ENCODE measurements at regions not wholly inside any gene's neighbourhood (a gene's known extent, or its start where the extent isn't known, plus 50 kb on each side); places are given as distances from the start of the nearest gene placed in this dataset.

DNA sequence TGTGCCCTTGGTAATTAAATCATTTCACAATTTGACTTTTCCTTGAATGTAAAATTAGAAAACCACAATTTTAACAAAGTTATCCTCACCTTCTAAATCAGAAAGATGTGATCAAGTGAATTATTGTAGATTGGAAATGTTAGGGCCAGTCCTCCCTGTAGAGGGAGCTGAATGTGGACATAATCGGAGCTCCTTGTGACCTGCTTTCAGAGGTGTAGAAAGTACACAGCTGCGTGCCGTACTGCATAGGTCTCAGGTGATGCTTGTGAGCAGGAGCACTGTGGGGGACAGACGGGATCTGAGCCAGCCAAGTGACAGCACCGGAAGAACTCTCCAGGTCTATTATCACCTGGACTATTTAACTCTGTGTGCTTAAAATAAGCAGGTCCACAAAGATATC lies 338.0 kb downstream of the AASDHPPT start:
- no peak for DNase-seq

DNA sequence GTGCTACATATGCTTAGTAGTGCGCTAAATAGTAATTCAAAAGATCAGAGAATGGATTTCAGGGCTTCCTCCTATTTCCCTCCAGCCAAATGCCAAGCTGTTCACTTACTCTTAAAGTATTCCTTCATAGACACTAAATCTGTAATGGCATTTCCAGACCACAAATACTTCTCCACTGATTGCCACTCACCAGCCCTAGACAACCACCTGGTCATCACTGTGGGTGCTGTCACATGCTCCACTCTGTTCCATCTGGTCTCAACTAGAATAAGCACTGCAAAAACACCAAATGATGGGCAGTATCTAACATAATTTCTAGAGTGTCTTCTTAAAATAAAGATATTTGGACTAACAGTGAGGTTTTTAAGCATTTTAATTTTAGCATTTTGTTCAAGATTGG lies 341.3 kb downstream of the AASDHPPT start:
- no peak for DNase-seq

DNA sequence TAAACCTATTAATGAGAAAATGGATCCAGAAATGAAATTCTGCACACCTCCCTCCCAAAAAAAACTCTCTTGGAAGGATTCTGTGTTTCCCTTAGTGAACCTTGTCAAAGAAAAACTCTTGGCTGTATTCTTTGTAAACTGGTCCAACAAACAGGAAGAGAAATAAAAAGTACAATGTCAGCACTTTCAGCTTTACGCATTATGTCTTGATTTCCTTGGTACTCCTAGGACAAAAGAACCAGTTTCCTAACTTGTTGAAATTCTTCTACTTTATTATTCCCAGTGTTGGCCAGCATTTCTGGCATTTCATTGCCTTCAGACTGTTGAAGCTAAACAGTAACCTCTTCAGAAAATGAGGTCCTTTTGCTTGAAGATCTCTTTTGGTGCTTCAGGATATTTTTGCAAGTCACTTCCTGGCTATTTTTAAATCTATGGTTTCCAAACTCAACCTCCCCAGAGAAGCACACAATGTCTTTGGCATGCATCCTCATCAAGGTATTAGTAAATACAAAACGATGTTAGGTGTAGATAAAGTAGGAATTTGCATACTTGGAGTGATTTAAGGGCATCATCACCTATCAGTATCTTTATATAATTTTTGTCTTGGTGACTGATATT lies 342.7 kb downstream of the AASDHPPT start:
- DNase-seq, result no peak

DNA sequence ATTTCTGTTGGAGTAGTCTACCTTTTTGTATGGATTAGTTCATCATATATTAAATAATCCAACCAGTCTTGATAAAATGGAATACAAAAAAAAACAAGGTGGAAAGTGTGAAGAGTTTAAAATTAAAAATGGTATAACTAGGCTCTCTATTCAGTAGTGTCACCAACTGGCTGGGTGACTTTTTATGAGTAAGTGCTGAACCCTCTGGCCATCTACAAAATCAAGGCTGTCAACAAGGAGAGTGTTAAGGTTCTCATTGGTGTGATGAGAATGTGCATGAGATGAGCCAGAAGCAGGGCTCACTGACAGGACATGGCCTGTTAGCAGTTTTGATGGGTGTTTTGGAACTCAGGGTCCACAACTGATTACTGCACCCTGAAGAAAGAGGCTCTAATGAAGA lies 343.2 kb downstream of the AASDHPPT start:
- DNase-seq, result no peak

DNA sequence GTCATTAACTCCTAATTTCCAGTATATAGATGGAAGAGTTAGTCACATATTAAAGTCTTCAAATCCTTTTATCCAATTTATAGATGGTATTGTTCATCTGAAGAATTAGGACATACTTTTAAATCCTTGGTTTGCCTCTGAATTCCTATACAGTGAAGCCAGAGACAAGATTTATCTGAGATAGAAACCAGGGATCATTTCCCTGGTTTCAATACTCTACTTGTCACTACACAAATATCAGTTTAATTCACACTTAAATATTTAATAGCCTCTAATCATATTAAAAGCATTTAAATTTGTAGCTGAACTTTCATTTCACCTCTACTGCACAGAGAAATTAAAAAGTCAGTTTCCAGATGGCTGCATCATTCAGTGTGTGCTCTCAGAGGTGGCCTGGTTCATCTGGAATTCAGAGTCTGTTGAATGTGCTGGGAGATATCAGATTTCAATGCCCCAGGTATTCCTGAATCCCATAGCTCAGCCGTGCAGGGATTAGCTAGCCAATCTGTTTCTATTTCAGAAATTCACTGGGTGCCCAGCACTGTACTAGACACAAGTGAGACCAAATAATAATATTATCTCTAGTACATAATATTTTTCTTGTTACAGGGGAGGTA lies 344.3 kb downstream of the AASDHPPT start:
- DNase-seq, result no peak

DNA sequence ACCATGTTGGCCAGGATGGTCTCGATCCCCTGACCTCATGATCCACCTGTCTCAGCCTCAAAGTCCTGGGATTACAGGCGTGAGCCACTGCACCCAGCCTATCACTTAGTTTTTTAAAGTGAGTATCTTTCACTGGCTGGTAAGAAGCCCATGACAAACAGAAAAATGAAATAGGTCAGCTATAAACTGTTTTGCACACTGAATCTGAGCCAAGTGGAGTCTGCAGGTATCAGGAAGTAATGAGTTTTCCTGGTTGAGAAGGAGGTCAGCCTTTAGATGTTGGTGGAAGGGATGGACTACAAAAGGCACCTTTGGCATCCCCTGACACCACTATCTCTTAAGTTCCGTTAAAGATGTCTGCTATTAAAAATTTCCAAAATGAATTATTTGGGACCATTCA lies 345.1 kb downstream of the AASDHPPT start:
- DNase-seq, result no peak

DNA sequence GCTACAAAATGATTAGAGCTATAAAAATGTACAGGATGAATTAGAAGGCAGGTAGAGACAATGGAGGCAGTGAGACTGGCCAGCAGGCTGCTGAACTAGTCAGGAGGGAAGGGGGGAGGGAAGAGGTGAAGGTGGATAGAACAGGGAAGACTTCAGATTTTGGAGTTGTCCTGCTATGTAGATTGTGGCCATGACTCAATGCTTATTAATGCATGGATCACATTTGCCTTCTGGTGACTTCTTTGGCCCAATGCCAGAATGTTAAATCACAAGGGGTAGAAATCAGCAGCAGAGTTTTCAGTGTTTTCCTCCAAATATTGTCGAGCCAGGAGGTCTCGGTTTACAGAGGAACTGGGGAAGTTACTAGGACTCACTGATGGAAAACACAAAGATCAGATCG lies 346.6 kb downstream of the AASDHPPT start:
- no peak for DNase-seq

DNA sequence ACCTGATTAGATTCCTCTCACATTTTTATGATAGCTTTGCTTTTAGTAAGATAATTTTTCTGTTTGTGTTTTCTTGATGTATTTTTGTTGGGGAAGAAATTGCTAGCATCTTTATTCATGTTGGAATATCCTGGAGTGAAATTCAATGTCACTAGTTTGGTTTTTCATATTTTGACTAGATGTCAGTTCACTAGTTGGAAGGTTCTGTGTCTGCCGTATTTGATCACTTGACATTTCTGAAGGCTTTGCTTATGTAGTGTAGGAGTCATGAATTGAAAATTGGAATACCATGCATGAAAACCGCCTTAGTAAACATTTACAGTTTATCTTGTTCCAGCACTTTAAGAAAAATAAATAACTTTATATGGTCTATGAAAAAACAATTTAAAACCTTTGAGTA lies 348.4 kb downstream of the AASDHPPT start:
- DNase-seq, result no peak

DNA sequence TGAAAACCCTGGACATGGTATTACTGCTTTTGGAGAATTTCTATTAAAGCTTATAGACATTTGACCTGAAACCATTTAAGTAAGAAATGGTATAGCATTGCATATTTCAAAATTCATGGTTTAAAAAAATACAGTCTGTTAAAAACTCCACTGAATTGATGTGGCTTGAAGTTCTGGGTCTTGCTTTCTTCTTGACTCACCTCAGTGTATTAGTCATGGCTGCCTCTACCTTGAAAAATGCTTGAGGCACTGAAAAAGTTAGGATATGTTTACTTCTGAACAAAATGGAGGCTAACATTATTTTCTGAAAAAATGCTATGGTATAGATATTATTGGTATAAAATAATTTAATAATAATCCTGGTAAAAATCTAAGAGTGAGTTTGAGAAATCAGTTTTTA lies 349.2 kb downstream of the AASDHPPT start:
- no peak for DNase-seq

DNA sequence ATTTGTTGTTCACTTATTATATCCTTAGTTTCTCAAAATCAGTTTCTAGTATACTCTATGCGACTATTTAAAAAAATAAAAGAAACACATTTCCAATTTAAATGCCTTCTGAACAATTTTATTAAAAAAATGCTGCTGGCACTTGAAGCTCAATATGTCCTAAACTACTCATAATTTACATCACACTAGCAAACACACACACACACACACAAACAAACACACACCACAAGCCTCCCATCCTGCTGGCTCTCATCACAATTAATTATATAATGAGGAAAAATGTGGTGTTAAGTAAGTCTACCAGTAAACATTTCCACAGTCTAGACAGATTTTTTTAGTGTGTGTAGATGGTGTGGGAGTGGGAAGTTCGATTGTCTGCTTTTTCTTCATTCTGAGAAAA lies 350.3 kb downstream of the AASDHPPT start:
- no peak for DNase-seq

DNA sequence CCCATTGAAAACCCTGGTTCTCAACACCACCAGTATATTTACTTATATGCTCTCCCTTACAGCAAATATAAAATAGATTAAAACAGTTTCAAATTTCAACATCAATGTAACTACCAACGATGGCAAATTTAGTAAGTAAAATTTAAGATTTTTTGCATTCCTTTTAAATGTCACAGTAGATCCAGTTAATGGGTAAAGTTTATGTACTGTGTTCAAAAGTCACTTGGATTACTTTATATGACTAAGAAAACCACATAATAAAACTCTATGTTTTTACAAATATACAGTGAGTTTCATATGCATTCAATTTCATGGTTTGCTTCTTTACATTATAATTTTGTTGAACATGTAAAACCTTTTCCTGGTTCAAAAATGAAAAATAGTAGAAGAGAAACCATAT lies 364.6 kb downstream of the AASDHPPT start:
- DNase-seq, result no peak

DNA sequence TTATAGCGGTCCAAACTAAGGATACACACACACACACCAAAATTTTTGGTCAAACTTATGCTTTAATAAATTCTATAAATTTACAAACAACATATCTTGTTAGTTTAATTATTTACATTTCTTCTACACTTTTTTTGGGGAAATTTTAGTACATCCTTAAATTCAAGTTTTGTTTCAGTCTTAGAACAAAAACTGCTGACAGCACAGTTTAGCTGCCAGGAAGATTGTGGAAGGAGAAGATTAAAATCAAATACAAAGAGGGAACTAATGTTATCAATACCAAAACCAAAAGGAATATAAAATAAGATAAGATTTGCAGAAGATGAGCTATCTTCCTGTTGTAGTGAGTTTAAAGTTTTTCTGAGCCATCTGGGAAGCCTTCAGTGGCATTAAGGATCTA lies 368.8 kb downstream of the AASDHPPT start:
- DNase-seq, result no peak

DNA sequence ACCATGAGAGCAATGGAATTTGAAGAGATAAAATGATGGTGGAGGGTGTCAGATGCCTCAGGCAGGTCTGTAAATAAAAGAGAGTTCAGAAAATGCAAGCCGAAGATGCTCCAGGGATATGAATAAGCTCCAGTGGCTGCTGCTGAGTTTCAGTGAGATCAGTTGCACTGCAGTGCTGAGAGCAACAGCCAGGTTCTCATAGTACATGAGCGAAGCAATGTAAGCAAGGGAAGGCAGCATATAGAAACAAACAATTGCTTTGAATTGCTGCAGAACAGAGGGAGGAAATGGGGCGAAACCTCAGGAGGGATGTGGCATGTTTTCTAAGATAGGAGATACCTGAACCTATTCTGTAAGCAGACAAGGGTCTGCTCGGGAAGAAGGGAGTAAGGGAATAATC lies 369.5 kb downstream of the AASDHPPT start:
- no peak for DNase-seq

DNA sequence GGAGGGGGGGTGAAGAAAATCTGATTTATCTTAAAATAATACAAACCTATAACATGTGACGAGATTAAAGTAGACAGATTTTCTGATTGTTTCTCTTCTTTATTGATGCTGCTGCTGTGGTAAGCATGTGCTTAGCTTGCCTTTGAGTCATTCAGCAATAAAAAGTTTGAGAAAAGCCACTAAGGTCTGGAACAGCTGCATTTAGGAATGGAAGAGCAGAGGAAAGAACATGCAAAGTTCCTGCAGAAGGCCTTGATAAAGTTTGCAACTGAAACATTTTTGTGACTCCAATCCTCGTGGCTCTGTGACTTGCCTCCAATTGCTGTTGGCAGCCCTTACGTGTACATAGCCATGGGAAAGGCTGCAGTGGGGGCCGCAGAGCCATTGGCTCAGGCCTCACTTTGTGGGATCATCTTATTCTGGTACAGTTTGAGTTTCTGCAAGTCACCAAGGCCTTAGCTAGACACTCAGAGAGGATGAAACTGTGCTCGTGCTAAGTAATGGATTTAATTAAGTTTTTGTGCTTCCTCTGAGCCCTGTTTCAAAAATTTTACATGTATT lies 370.2 kb downstream of the AASDHPPT start:
- no peak for DNase-seq

DNA sequence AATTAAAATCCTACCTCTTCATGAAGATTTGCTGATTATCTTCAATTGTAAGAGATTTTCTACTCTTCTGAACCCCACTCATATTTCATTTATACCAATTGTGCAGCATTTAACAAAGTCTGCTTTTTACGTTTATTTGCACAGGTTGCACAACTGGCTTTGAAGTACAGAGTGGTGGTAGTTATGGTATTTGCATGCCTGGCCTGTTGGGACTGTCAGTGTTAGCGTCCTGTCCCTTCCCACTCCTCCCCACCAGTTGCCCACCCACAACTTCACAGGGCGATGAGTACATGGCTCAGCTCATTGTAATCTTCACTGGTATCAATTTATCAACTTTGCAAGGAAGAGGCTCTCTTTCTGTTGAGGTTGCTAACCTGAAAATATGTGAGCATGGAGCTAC lies 372.3 kb downstream of the AASDHPPT start:
- DNase-seq, result no peak

DNA sequence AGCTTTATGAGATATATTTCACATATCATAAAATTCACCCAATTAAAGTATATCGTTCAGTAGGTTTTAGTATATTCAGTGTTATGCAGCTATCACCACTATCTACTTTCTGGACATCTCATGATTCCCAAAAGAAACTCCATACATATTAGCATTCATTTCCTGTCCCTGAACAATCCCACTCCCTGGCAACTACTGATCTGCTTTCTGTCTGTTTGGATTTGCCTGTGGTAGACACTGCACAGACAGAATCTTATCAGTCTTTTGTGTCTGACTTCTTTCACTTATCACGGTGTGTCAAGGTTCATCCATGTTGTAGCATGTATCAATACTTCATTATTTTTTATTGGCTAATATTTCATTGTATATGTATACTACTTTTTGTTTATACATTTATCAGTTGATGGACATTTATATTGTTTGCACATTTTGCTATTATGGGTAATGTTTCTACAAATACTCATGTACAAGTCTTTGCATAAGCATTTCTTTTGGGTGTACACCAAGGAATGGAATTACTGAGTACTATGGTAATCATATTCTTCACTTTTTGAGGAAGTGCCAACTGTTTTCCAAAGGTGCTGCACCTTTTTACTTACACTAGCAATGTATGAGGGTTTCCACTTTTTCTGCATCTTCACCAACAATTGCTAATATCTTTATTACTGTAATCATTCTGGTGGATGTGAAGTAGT lies 373.9 kb downstream of the AASDHPPT start:
- DNase-seq, result no peak

DNA sequence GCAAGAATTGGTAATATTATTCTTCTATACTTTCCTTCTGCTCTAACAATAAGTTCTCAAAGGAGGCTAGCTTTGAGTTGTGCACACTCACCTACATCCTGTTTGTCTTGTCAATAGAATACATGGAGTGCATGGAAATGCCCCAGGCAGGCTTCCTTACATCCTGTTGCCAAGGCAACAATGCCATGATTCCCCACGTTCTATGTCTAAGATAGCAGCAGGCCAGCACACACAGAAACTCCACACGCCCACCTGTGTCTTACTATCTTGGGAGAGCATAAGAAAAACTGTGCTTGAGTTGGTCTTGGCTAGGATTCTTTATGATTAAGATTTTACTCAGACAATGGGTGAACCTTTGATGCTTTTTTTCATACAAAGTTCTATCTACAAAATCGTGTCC lies 379.2 kb downstream of the AASDHPPT start:
- no peak for DNase-seq

DNA sequence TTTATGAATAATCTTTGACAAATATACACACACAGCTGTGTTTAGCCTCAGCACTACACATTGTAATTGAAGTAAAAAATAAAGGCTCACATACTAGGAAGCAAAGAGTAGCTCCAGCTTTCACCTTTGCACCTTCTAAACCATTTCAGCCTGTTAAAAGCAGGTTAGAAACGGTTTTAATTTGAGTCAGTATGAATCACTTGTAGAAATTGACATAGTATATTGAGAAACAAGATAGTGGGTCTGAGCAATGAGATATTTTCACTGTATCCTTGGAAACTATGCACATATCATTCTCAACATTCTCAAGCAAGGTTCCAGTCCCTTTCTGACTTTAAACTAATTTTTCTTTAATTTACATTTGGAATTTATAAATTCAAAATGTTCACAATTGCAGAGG lies 380.3 kb downstream of the AASDHPPT start:
- no peak for DNase-seq

DNA sequence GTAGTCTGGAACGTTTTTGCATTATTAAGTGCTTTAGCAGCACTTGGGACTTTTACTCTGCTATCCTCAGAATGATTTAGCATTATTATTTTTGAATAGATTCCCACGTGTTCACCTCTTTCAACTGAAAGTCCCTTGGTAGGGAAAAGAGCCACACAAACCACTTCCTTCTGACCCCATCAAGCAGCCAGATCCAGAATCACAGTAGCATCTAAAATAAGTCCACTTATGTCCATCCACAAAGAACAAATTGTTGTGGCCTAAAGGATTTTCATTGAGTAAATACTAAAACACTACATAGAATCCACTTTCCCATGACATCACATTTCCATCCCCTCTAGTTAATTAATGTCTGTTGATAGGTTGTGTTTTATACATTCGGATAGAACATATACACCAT lies 381.7 kb downstream of the AASDHPPT start:
- no peak for DNase-seq

DNA sequence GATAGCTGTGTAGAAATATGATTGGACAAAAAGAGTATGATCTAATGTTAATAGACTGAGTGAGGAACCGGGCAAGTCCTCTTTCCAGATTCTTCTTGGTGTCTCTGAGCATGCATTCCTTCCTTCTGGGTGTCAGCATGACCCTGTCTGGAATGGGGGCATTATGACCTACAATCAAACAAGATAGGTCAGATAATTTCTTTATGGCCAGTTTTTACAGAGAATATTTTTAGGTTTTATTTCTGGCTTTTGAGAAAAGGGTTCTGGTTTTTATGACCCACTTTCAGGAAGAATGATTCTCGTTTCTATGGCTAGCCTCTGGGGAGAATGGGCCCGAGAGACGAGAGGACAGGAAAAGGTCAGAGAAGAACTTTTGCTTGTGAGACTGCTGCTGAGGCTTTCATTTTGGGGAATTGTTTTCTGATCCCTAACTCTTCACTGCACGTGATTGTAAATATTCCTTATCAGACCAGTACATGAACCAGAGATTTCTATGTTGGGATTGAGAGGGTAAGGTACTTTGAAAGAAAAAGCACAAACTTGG lies 383.8 kb downstream of the AASDHPPT start:
- DNase-seq, result no peak

DNA sequence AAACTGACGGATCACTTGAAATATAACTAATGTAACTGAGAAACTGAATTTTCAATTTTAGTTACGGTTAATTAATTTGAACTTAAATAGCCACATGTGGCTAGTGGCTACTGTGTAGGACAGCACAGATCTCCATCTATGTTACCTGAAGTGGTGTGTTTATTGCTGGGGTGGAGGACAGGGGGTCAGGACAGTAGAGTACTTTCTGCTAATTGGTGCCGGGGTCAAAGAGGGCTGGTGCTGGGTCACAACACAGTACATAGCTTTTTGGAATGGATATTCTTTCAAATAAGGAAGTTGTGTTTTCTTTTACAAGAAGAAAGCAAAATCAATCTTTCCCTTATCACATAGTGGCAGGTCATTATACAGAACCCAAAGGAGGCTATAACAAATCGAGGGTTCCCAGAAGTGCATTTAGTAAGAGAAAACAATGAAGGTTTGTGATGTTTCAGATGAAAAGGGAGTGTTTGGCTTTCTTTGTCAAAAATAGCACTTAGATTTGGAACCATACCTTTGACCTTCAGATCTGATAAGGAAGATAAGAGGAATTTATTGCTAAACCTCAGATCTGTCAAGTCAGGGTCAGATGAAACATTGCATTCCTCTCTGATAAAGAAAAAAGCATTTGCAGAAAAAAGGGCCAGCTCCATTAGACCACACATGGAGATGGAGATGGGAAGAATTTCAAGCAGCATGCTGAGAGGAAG lies 384.5 kb downstream of the AASDHPPT start:
- no peak for DNase-seq

DNA sequence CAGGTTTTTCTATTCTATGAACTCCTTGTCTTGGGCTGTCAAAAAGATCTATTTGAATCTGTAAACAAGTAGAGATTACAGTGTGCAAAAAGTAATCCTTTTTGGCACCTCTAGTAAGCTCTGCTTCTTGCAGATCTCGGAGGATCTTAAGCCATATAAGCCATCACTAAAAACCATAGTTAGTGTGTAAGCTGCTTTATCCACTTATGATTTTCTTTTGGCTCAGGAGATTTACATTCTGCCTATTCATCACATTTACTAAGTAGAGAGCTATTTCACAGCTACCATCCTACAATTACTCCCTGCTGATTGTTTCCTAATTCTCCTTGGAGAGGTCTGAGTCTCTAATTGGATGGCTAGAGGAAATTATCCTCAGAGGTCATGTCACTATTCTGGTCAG lies 385.7 kb downstream of the AASDHPPT start:
- no peak for DNase-seq

DNA sequence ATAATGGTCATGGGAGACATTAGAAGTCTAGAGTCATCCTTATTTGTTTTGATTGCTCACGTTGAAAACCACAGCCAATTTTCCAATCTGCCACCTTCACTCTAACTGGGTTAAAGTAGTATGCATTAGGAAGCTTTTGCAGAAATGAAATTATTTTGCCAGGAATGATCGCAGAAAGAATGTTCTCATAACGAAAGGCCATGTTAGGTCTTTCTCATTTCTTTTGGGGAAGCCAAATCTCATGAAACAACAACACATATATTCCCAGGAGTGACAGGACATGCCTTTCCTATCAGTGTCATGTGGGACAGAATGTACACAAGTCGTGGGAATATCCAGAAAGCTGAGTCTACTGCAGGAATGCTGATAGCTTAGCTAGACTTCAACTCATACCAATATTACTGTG lies 386.3 kb downstream of the AASDHPPT start:
- DNase-seq, result no peak

All from NCI-H187 treated with DMSO at 0.1 percent for 48 hours (cell line).